Activated CD4-positive, alpha-beta T cell treated with anti-CD3 and anti-CD28 coated beads, Interleukin-2, Interleukin-4, amounts not matched to agents 100 ng/mL and 50 ng/mL, durations not matched to agents 16 hours and 8 hours (primary cell): ENCODE measurements at regions not wholly inside any gene's neighbourhood (a gene's known extent, or its start where the extent isn't known, plus 50 kb on each side); places are given as distances from the start of the nearest gene placed in this dataset.
"Not testable (repeated sequence)": the region's sequence is repeated elsewhere in the genome, so short reads cannot be mapped to it uniquely, and the experiment has no call there.

ENCODE experiments used
- DNase-seq: peaks from one replicate; pipeline ENCODE4 v3.0.0-alpha.2; 2020; ENCODE audit warnings: low spot score

DNA sequence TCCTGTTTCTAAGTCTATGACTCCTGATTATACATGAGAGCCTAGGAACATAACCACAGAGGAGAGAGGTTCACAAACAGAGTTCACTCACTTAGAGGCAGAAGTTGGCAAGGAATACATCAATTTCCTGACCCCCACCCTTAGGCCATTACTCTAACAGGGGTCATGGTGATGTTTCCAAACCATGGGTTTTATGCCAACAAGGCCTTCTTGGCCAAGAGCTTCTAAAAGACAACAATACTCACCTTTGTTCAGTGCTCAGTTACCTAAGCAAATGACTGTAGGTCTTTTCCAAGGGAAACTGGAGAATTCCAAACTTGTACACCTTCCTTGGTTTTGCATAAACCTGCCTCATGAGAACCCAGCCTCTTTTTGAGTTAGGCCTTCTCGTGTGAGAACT is 52.6 kb downstream of the ERICH4 start:
- no peak for DNase-seq

DNA sequence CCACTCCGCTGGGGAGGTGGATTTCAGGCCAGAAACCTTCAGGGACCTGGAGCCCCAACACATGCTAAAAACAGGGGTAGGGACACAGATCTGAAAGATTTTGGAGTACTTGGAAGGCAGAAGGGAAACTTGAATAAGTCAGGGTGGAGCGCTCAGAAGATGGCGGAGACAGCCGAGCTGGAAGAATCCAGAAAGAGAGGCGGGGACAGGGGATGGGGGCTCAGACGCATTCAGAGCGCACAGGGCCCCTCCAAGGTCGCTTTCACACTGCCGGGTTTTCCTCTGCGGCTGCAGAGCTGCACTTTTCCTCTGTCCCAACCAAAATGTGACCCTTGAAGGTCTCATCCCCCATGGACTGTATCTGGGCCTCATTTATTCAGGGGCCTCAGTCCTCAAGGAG is 56.9 kb downstream of the ERICH4 start:
- no peak for DNase-seq

- no peak for DNase-seq
Observed at GRCh38 chr19:41500443-41500842, 57.5 kb downstream of the ERICH4 start.

- DNase-seq, result no peak
Observed at GRCh38 chr19:41501854-41502253, 58.9 kb downstream of the ERICH4 start.

DNA sequence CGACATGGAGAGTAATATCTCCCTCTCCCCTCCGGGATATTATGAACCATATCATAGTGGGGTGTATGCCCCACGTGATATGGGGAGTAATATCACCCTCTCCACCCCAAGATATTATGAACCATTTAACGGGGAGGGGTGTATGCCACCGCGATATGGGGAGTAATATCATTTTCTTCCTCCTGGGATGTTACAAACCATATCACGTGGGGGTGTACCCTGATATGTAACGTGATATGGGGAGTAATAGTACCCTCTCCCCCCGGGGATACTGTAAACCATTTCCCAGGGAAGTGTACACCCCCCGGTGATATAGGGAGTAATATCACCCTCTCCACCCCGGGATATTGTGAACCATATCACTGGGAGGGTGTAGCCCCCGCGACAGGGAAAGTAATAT is 62.1 kb downstream of the ERICH4 start:
- no peak for DNase-seq

DNA sequence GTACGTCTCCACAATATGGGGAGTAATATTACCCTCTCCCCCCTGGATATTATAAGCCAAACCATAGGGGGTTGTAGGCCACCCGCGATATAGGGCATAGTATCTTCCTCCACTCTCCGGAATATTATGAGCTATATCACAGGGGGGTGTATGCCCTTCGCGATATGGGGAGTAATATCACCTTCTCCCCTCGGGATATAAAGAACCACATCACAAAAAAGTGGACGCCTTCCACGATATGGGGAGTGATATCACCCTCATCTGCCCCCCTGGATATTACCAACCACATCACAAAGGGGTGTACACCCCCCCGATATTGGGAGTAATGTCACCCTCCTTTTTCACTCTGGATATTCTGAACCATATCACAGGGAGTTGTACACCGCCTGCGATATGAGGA is 65.5 kb upstream of the CEACAM21 start:
- no peak for DNase-seq

DNA sequence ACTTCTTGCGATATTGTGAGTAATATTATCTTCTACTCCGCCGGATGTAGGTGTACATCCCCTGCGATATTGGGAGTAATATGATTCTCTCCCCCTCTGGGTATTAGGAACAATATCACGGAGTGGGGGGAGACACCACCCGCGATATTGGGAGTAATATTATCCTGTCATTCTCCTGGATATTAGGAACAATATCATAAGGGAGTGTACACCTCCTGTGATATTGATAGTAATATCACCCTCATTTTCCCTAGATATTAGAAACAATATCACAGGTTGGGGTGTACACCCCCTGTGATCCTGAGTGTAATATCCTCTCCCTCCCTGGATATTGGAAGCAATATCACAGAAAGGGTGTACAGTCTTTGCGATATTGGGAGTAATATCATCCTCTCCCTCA is 64.3 kb upstream of the CEACAM21 start:
- no peak for DNase-seq

- DNase-seq, result no peak
Observed at GRCh38 chr19:41515015-41515652, 60.8 kb upstream of the CEACAM21 start.

DNA sequence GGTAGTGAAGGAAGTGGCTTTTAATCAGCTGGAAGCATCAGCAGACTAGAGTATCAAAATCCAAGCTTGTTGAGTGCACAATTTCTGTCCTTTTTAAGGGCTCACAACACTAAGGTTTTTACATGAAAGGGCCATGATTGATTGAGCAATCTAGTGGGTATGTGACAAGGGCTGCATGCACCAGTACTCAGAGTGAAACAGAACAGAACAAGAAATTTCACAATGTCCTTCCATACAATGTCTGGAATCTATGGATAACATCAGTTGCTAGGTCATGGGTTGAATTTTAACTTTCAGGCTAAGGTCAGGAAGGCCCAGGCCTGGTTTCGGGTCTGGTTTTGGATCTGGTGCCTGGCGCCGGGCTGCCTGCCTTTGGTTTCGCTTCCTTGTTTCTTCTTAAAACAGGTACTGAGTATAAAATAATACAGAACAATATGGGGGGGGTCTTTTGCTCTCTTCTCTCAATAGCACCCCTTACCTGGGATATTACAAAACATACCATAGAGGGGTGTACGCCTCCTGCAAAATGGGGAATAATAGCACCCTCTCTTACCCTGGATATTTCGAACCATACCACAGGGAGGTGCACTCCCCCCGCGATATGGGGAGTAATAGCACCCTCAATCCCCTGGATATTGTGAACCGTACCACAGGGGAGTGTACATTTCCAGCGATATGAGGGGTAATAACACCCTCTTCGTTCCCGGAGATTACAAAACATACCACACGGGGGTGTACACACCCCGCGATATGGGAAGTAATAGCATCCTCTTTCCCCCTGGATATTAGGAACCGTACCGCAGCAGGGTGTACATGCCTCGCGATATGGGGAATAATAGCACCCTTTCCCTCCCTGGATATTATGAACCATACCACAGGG is 59.4 kb upstream of the CEACAM21 start:
- not testable (repeated sequence) for DNase-seq

- no peak for DNase-seq
Observed at GRCh38 chr19:41518141-41518540, 57.8 kb upstream of the CEACAM21 start.

- DNase-seq, result peak; percentile 48
Observed at GRCh38 chr19:41521138-41521930, 54.6 kb upstream of the CEACAM21 start.

DNA sequence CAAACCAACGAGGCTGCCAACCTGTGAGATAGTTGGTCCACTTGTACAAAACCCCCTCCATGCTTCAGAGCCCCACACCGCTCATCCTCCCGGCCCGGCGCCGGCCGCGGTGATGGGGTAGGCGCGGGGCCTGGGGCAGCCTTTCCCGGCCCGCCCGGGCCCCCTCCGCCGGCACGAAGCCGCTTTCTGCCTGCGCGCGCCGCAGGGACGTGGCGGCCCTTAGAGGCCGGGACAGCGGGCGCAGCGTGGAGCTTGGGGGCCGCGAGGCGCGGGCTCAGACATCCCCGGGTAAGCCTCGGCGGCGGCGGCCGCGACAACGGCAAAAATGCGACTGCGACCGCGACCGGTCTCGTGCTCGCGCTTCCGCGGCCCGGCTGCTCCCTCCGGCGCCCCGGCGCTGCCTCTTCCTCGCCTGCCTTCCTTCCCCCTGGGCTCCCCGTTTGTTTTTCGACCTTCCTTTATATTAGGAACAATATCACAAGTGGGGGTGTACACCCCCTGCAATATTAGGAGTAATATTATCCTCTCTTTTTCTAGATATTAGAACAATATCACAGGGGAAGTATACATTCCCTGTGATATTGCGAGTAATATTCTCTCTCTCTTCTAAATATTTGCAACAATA is 53.9 kb upstream of the CEACAM21 start:
- DNase-seq, result no peak

DNA sequence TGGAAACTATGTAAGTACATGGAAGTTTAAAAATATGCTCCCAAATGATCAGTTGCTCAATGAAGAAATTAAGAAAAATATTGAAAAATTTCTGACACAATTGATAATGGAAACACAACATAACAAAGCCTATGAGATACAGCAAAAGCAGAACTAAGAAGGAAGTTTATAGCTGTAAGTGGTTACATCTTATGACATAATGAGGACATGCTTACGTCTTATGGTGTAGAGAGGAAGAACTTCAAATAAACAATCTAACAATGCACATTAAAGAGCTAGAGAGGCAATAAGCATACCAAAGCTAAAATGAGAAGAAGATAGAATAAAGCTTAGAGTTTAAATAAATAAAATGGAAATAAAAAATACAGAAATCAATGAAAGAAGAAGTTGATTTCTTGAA is 50.0 kb upstream of the CEACAM21 start:
- DNase-seq, result no peak
